ENCODE measurements at regions not wholly inside any gene's neighbourhood (a gene's known extent, or its start where the extent isn't known, plus 50 kb on each side); places are given as distances from the start of the nearest gene placed in this dataset.
"Not testable (repeated sequence)": the region's sequence is repeated elsewhere in the genome, so short reads cannot be mapped to it uniquely, and the experiment has no call there.

- Histone ChIP-seq H3K4me3 (ENCODE audit: low read depth in 1 of 2, low read length in 2 of 2) (no peak overlapping the region), H3K27ac (ENCODE audit: low read depth, low read length) (no peak overlapping the region), H3K27me3 (ENCODE audit: control insufficient read depth in 1 of 2, insufficient read depth in 2 of 2, low read length in 2 of 2) (no peaks in the 10 kb centered on the region), H3K9ac (ENCODE audit: low read depth in 1 of 2, low read length in 2 of 2) (no peak overlapping the region), H3K36me3 (ENCODE audit: control insufficient read depth in 1 of 2, insufficient read depth in 2 of 2, low read length in 2 of 2) (no peaks in the 10 kb centered on the region), H3K9me3 (ENCODE audit: control insufficient read depth in 1 of 2, low read length in 2 of 2) (no peaks in the 10 kb centered on the region), H3K4me1 (ENCODE audit: control insufficient read depth in 1 of 2, insufficient read depth in 2 of 2, low read length in 2 of 2) (no peaks in the 10 kb centered on the region)
Measured at GRCh38 chr3:159668461-159668860, 320.2 kb upstream of the IL12A start.

DNA sequence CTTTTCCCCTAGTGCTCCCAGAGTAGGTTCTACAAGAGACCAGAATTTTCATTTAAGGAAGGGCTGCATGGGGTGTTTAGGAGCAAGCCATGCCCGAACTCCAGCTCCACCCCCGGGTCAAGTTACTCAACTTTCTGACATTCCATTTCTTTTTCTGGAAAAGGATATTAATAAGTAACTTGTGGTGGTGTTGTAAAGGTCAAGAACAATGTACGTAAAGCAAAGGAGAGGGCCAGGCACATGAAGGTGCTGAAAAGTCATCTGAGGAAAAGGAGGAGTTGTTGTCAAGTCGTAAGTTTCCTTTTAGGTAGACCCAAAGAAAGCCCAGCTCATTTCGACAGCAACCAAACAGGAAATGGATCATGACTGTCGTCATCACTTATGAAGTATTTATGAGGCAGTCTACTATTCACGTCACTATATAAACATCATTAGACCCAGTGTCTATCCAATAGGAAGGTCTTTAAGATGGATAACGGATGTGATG is 319.6 kb upstream of the IL12A start:
- H3K27me3 ChIP-seq (ENCODE audit: control insufficient read depth in 1 of 2, insufficient read depth in 2 of 2, low read length in 2 of 2) = no peaks in the 10 kb centered on the region
- H3K27ac ChIP-seq (ENCODE audit: low read depth, low read length) = no peak overlapping the region

GRCh38 chr3:159669766-159670165 is 318.9 kb upstream of the IL12A start:
- Histone ChIP-seq H3K36me3 (ENCODE audit: control insufficient read depth in 1 of 2, insufficient read depth in 2 of 2, low read length in 2 of 2) (no peaks in the 10 kb centered on the region), H3K4me1 (ENCODE audit: control insufficient read depth in 1 of 2, insufficient read depth in 2 of 2, low read length in 2 of 2) (no peaks in the 10 kb centered on the region), H3K9me3 (ENCODE audit: control insufficient read depth in 1 of 2, low read length in 2 of 2) (no peaks in the 10 kb centered on the region), H3K4me3 (ENCODE audit: low read depth in 1 of 2, low read length in 2 of 2) (no peak overlapping the region), H3K27ac (ENCODE audit: low read depth, low read length) (no peak overlapping the region), H3K27me3 (ENCODE audit: control insufficient read depth in 1 of 2, insufficient read depth in 2 of 2, low read length in 2 of 2) (no peaks in the 10 kb centered on the region), H3K9ac (ENCODE audit: low read depth in 1 of 2, low read length in 2 of 2) (no peak overlapping the region)

More for the DNA sequence above, 319.6 kb upstream of the IL12A start:
- Histone ChIP-seq H3K36me3 (ENCODE audit: control insufficient read depth in 1 of 2, insufficient read depth in 2 of 2, low read length in 2 of 2) (no peaks in the 10 kb centered on the region), H3K9ac (ENCODE audit: low read depth in 1 of 2, low read length in 2 of 2) (no peak overlapping the region), H3K4me3 (ENCODE audit: low read depth in 1 of 2, low read length in 2 of 2) (no peak overlapping the region), H3K4me1 (ENCODE audit: control insufficient read depth in 1 of 2, insufficient read depth in 2 of 2, low read length in 2 of 2) (no peaks in the 10 kb centered on the region), H3K9me3 (ENCODE audit: control insufficient read depth in 1 of 2, low read length in 2 of 2) (no peaks in the 10 kb centered on the region)

DNA sequence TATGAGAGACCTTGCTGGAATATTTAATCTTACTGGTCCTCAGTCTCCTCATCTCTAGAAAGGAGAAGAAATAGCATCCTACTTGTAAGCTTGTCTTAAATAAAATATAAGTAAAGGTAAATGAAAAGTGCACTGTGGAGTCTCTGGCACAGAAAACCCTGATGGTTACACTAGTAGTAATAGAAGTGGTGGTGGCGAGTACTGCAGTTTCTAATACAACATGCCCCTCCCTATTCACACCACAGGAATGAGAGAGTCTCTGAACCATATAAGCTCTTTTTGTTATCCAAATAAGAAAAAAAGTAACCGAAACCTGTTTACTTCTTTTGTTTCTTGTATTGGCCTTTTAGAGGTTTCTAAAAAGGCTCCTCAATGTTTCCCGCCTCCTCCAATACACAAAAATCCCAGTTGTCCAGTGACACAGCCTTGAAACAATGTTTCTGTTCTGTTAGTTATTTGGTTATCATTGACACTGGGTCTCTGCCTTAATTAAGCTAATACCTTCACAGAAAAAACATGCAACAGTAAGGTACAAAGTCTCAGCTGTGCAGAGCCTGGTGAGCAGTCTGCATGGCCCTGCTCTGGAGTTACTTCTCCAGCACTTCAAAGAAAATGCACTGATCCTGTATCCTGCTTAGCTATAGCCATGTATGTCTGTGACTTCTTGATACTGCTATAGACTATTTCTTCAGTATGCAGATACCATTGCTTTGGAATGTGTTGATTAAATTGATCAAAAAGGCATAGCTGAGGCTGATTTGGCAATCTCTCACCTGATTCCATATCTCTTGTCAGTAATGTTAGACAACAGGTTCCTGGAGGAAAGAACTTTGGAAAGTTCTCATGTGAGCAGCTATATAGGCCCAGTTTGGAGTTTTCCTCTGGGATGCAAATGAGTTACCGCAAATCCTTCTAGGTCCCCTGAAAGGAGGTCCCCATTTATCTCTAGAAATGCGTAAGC is 315.6 kb upstream of the IL12A start:
- Histone ChIP-seq H3K4me3 (ENCODE audit: low read depth in 1 of 2, low read length in 2 of 2) (no peak overlapping the region), H3K36me3 (ENCODE audit: control insufficient read depth in 1 of 2, insufficient read depth in 2 of 2, low read length in 2 of 2) (no peaks in the 10 kb centered on the region), H3K4me1 (ENCODE audit: control insufficient read depth in 1 of 2, insufficient read depth in 2 of 2, low read length in 2 of 2) (no peaks in the 10 kb centered on the region), H3K27ac (ENCODE audit: low read depth, low read length) (no peak overlapping the region), H3K27me3 (ENCODE audit: control insufficient read depth in 1 of 2, insufficient read depth in 2 of 2, low read length in 2 of 2) (no peaks in the 10 kb centered on the region), H3K9me3 (ENCODE audit: control insufficient read depth in 1 of 2, low read length in 2 of 2) (no peaks in the 10 kb centered on the region), H3K9ac (ENCODE audit: low read depth in 1 of 2, low read length in 2 of 2) (no peak overlapping the region)

DNA sequence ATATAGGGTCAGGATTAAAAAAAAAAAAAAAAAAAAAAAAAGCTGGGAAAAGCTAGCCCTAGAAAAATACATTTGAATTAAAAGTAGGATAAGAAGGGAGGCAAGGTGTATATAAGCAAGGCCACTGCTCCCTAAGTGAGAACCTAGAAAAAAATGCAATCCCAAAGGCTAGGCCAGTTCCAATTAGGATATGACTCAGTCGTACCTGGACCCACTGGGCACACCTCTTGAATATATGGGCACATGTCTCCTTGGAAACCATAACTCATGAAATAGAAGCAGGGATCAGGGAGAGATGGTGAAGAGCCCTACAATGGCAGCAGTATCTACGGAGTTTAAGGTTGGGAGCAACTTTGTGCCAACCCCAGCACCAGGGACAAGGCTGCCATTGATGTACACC is 314.1 kb upstream of the IL12A start:
- H3K36me3 ChIP-seq (ENCODE audit: control insufficient read depth in 1 of 2, insufficient read depth in 2 of 2, low read length in 2 of 2) = no peaks in the 10 kb centered on the region
- no peak overlapping the region for H3K27ac ChIP-seq (ENCODE audit: low read depth, low read length)

DNA sequence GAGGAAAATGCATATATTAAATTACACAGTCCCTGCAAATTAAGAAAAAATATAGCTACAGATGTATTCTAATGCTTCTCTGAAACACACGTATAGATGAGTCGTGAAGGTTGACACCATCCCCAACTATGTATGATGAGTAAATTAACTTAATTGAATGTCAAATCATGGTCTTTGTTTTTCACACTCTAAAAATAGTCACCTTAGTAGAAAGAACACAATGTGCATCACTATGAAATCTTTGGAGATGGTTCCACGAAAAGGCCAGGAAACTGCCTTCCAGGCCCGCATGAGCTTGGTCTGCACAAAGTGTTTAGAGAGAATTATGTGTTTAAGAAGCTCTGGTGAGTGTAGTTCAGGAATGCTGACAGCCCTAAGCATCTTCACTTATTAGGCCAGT is 313.4 kb upstream of the IL12A start:
- Histone ChIP-seq H3K4me1 (ENCODE audit: control insufficient read depth in 1 of 2, insufficient read depth in 2 of 2, low read length in 2 of 2) (no peaks in the 10 kb centered on the region), H3K9me3 (ENCODE audit: control insufficient read depth in 1 of 2, low read length in 2 of 2) (no peaks in the 10 kb centered on the region), H3K4me3 (ENCODE audit: low read depth in 1 of 2, low read length in 2 of 2) (no peak overlapping the region), H3K27me3 (ENCODE audit: control insufficient read depth in 1 of 2, insufficient read depth in 2 of 2, low read length in 2 of 2) (no peaks in the 10 kb centered on the region), H3K27ac (ENCODE audit: low read depth, low read length) (no peak overlapping the region), H3K36me3 (ENCODE audit: control insufficient read depth in 1 of 2, insufficient read depth in 2 of 2, low read length in 2 of 2) (no peaks in the 10 kb centered on the region), H3K9ac (ENCODE audit: low read depth in 1 of 2, low read length in 2 of 2) (no peak overlapping the region)

More for the DNA sequence above, 314.1 kb upstream of the IL12A start:
- H3K4me1 ChIP-seq (ENCODE audit: control insufficient read depth in 1 of 2, insufficient read depth in 2 of 2, low read length in 2 of 2) = no peaks in the 10 kb centered on the region
- H3K9me3 ChIP-seq (ENCODE audit: control insufficient read depth in 1 of 2, low read length in 2 of 2) = no peaks in the 10 kb centered on the region
- no peak overlapping the region for H3K9ac ChIP-seq (ENCODE audit: low read depth in 1 of 2, low read length in 2 of 2)
- H3K27me3 ChIP-seq (ENCODE audit: control insufficient read depth in 1 of 2, insufficient read depth in 2 of 2, low read length in 2 of 2) = no peaks in the 10 kb centered on the region
- H3K4me3 ChIP-seq (ENCODE audit: low read depth in 1 of 2, low read length in 2 of 2) = no peak overlapping the region

GRCh38 chr3:159679900-159680299 is 308.7 kb upstream of the IL12A start:
- H3K27me3 ChIP-seq (ENCODE audit: control insufficient read depth in 1 of 2, insufficient read depth in 2 of 2, low read length in 2 of 2) = no peaks in the 10 kb centered on the region
- H3K4me1 ChIP-seq (ENCODE audit: control insufficient read depth in 1 of 2, insufficient read depth in 2 of 2, low read length in 2 of 2) = no peaks in the 10 kb centered on the region
- H3K9ac ChIP-seq (ENCODE audit: low read depth in 1 of 2, low read length in 2 of 2) = no peak overlapping the region
- no peak overlapping the region for H3K4me3 ChIP-seq (ENCODE audit: low read depth in 1 of 2, low read length in 2 of 2)
- no peak overlapping the region for H3K27ac ChIP-seq (ENCODE audit: low read depth, low read length)
- no peaks in the 10 kb centered on the region for H3K9me3 ChIP-seq (ENCODE audit: control insufficient read depth in 1 of 2, low read length in 2 of 2)
- no peaks in the 10 kb centered on the region for H3K36me3 ChIP-seq (ENCODE audit: control insufficient read depth in 1 of 2, insufficient read depth in 2 of 2, low read length in 2 of 2)

- not testable (repeated sequence) for H3K9ac ChIP-seq (ENCODE audit: low read depth in 1 of 2, low read length in 2 of 2); H3K27ac ChIP-seq (ENCODE audit: low read depth, low read length); H3K9me3 ChIP-seq (ENCODE audit: control insufficient read depth in 1 of 2, low read length in 2 of 2); H3K4me3 ChIP-seq (ENCODE audit: low read depth in 1 of 2, low read length in 2 of 2); H3K27me3 ChIP-seq (ENCODE audit: control insufficient read depth in 1 of 2, insufficient read depth in 2 of 2, low read length in 2 of 2); H3K36me3 ChIP-seq (ENCODE audit: control insufficient read depth in 1 of 2, insufficient read depth in 2 of 2, low read length in 2 of 2); H3K4me1 ChIP-seq (ENCODE audit: control insufficient read depth in 1 of 2, insufficient read depth in 2 of 2, low read length in 2 of 2)
Measured at GRCh38 chr3:159681717-159682116, 306.9 kb upstream of the IL12A start.

GRCh38 chr3:159685801-159686200 is 302.8 kb upstream of the IL12A start:
- H3K36me3 ChIP-seq (ENCODE audit: control insufficient read depth in 1 of 2, insufficient read depth in 2 of 2, low read length in 2 of 2) = no peaks in the 10 kb centered on the region
- no peak overlapping the region for H3K27ac ChIP-seq (ENCODE audit: low read depth, low read length)

GRCh38 chr3:159693226-159693625 is 295.4 kb upstream of the IL12A start:
- no peaks in the 10 kb centered on the region for H3K27me3 ChIP-seq (ENCODE audit: control insufficient read depth in 1 of 2, insufficient read depth in 2 of 2, low read length in 2 of 2)
- no peaks in the 10 kb centered on the region for H3K9me3 ChIP-seq (ENCODE audit: control insufficient read depth in 1 of 2, low read length in 2 of 2)
- H3K4me3 ChIP-seq (ENCODE audit: low read depth in 1 of 2, low read length in 2 of 2) = no peak overlapping the region
- no peaks in the 10 kb centered on the region for H3K4me1 ChIP-seq (ENCODE audit: control insufficient read depth in 1 of 2, insufficient read depth in 2 of 2, low read length in 2 of 2)
- no peaks in the 10 kb centered on the region for H3K36me3 ChIP-seq (ENCODE audit: control insufficient read depth in 1 of 2, insufficient read depth in 2 of 2, low read length in 2 of 2)
- no peak overlapping the region for H3K9ac ChIP-seq (ENCODE audit: low read depth in 1 of 2, low read length in 2 of 2)
- H3K27ac ChIP-seq (ENCODE audit: low read depth, low read length) = no peak overlapping the region

More at GRCh38 chr3:159685801-159686200, 302.8 kb upstream of the IL12A start:
- no peaks in the 10 kb centered on the region for H3K9me3 ChIP-seq (ENCODE audit: control insufficient read depth in 1 of 2, low read length in 2 of 2)
- H3K4me1 ChIP-seq (ENCODE audit: control insufficient read depth in 1 of 2, insufficient read depth in 2 of 2, low read length in 2 of 2) = no peaks in the 10 kb centered on the region
- no peak overlapping the region for H3K4me3 ChIP-seq (ENCODE audit: low read depth in 1 of 2, low read length in 2 of 2)
- no peak overlapping the region for H3K9ac ChIP-seq (ENCODE audit: low read depth in 1 of 2, low read length in 2 of 2)
- no peaks in the 10 kb centered on the region for H3K27me3 ChIP-seq (ENCODE audit: control insufficient read depth in 1 of 2, insufficient read depth in 2 of 2, low read length in 2 of 2)
